GM19438 (cell line): ENCODE measurements at regions not wholly inside any gene's neighbourhood (a gene's known extent, or its start where the extent isn't known, plus 50 kb on each side); places are given as distances from the start of the nearest gene placed in this dataset.

Experiments
- ATAC-seq: cut with Tn5 transposase; IDR thresholded peaks from one replicate; pipeline ENCODE4 v1.9.1; 2021; ENCODE audit warnings: low read depth; ENCODE audit not compliant: unreplicated experiment

DNA sequence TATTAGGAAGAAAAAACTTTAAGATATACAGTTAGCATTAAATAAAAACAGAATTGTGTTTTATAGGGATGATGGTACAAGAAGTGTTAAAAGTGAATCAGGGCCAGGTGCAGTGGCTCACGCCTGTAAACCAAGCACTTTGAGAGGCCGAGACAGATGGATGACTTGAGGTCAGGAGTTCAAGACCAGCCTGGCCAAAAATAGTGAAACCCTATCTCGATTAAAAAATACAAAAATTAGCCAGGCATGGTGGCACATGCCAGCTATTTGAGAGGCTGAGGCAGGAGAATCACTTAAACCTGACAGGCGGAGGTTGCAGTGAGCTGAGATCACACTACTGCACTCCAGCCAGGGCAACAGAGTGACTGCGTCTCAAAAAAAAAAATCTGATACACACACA lies 282.9 kb upstream of the ATP10B start:
- ATAC-seq = no peak

DNA sequence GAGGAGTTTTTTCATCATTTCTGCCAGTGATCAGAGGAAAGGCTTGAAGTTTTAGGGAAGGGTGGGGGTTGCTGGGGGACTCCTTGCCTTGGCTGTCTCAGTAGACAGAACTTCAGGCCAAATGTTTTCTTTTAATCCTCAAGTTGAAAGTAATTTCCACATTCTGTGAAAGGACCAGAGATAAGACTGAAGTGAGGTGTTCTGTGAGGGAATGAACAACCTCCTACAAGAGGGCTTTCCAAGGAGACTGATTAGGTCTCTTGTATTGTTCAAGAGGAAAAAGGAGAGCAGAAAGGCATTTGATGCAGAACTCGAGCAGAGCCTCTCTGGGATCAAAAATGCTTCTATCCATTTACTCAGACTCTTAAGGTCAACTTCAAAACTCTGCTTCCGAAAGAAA lies 282.1 kb upstream of the ATP10B start:
- ATAC-seq = no peak

DNA sequence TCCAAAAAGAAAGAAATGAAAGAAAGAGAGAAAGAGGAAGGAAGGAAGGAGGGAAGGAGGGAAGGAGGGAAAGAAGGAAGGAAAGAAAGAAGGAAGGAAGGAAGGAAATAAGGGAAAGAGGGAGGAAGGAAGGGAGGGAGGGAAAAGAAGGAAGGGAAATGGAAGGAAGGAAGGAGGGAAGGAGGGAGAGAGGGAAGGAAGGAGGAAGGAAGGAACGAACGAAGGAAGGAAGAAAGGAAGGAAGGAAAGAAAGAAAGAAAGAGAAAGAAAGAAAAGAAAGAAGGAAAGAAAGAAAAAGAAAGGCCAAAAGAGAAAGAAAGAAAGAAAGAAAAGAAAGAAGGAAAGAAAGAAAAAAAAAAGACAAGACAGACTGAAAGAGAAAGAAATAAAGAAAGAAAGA lies 263.9 kb upstream of the ATP10B start:
- no peak for ATAC-seq

DNA sequence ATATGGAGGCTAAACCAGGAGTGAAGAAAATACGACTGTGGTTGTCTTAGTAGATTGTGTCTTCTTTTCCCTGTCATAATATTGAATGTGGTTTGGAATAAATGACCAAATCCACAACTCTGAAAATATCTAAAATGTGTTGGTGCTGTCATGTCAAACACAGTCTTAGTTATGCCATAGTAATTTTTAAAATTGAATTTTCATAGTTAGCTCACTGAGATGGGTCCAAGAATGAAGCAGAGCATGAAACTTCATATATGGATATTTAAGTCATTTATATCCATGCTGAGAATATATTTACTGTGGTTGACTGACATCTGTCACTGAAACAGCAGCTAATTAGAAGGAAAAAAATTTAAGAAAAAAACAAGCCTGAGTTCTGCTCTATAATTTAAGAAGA lies 260.4 kb upstream of the ATP10B start:
- ATAC-seq = no peak

DNA sequence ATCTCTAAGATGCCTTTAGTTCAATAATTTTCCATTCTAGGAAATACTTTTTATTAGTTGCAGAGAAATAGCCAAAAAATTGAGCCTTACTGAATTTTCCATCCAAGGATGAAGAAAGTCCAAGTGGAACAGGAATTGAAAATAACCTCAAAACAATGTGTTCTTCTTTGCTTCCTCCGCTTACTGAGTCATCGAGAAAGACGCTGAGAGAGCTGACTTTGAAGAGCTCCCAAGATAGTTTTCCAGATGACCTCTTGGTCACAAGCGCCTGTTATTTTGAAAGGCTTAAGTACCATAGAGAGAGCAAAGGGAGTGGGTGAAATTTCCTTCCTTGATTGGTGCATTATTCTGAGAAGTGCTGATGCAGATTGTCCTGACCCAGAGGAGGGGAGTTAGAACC lies 253.5 kb upstream of the ATP10B start:
- no peak for ATAC-seq

DNA sequence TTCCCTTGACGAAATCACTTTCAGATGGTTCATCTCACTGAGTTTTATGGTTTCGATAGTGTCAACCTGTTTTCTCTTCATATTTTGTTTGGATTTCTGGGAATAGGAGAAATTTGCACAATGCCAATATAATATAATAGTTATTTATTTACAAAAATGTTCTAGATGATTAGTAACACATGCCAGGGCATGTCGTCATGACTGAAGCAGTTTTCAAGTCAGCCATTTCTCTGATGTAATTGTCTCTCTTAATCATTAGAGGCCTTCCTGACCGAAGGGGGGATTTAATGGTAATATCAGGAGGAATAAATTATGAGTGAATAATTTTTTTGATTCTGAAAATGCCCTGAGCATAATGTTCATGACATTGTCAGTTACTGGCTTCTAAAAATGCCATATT lies 246.5 kb upstream of the ATP10B start:
- no peak for ATAC-seq

DNA sequence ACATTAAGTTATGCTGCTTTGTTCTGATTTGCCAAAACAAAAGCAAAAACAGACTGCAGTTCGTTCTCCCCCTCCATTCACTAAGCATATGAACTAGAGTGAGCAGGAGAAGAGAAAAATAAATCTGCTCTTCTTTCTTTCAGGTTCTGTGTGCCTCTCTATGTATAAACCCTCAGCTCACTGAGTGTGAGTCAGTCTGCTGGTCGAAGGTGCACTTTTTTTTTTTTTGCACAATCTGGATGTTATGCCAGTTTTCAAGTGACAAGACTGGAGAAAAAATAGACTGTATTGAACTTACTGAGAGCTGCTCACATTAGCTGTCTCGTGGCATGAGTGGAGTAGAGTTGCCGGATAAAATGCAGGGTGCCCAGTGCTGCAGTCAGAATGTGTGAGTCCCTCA lies 244.6 kb upstream of the ATP10B start:
- no peak for ATAC-seq

DNA sequence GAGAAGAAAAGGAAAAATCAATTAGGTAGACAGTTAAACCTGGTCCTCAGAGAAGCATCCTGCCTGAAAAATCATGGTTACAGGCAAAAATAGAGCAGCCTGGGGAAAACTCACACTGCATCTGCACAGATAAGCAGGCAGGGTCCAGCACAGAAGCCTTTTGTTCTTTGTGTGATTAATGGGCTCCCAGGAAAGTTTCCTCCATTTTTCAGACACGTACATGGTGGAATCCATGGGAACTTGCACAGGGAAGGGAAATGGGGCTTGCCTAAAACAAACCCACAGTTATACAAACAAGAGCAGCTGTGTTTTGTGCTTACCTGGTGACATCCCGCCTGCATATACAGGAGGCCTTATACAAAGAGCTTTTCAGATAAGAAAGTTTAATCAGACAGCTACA lies 243.9 kb upstream of the ATP10B start:
- ATAC-seq = no peak

DNA sequence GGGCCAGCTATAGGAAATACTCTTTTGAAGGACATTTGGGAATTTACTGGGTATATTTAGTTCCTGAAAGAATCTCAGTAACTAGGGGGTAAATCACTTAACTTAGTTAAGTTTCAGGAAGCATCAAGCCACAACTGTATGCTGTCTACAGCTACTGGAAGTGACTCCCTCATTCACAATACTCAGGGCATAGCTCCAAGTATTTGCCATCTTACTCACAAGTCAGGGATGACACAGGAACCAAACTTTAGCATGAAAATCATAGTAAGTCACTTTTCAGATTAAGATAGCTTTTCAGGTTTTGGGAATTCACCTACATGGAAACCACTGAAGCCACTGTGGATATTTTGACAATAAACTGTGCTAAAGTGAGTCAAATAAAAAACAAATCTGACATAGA lies 242.4 kb upstream of the ATP10B start:
- no peak for ATAC-seq

DNA sequence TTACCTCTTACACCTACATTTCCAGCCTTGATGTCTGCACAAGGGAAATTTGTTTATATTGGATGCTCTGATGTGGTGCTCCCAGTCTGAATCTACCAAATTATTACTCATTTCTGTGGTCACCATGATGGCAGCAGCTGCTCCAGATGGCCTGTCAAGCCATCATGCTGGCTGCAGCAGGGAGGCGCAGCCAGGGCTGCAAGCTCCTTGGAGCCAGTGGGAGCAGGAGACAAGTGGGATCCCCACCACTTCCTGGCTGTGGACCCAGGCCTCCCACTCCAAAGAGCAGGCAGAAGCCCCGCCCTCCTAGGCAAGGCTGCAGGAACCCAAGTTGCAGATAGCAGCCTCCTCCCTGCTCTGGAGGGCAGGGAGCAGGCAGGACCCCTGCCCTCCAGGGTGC lies 241.1 kb upstream of the ATP10B start:
- no peak for ATAC-seq

DNA sequence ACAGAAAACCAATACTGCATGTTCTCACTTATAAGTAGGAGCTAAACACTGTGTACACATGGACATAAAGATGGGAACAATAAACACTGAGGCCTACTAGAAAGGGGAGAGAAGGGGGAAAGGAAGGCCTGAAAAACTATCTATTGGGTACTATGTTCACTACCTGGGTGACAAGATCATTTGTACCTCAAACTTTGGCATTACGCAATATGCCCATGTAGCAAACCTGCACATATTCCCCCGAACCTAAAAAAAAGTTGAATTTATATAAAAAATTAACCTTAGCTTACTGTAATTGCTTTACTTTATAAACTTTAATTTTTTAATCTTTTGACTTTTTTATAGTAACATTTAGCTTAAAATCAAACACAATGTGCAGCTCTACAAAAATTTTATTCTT lies 237.6 kb upstream of the ATP10B start:
- no peak for ATAC-seq

DNA sequence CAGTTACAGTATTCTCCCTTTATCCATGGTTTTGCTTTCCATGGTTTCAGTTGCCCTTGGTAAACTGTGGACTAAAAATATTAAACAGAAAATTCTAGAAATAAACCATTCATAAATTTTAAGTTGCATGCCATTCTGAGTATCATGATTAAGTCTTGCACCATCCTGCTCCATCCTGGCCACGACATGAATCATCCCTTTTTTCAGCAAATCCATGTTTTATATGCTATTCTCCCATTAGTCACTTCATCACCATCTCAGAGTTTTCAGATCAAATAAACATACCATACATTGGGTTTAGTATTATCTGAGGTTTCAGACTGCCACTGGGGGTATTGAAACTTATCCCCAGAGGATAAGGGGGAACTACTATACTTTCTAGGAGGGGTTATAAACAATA lies 234.4 kb upstream of the ATP10B start:
- no peak for ATAC-seq

DNA sequence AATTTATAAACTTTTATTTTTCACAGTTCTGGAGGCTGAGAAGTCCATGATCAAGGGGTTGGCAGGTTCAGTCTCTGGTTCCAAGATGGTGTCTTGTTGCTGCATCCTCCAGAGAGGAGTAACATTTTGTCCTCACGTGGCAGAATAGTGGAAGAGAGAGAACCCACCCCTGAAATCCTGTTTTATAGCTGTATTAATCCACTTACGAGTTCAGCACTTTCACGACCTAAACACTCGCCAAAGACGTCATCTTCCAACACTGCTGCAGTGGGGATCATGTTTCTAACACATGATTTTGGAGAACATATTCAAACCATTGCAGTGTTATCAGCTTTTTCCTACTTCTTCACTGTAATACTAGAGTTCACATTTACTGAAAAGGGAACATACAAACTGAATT lies 233.0 kb upstream of the ATP10B start:
- no peak for ATAC-seq

DNA sequence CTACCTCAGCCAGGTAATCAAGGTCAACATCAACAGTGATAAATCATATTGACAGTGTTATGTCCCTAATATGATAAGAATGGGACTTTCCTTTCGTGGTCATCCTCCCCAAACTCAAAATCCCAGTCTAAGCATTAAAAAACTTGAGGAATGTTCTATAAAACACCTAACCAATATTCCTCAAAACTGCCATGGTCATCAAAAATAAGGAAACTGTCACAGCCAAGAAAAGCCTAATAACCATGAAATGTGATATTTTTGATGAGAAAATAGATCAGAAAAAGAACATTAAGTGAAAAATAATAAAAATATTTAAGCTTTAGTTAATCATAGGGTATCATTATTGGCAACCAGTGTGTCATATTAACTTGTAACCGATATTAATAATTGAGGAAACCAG lies 232.1 kb upstream of the ATP10B start:
- ATAC-seq = no peak

DNA sequence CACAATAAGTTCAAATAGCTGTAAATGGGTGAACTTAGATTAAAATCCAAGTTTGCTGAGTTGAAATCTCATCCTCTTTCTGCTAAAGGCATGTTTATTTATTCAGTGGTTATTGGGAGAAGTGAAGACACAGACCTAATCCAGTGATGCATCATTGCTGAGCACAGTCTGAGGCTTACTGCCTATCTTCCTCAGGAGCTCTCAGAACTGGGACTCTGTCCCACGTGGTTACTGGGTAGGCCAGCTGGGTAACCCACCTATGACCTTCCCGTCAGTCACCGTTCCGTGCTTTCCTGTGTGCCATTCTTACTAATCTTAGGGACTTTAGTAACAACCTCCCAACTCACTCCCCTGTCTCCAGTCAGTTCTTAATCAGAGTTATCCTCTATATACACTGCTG lies 226.8 kb upstream of the ATP10B start:
- no peak for ATAC-seq

DNA sequence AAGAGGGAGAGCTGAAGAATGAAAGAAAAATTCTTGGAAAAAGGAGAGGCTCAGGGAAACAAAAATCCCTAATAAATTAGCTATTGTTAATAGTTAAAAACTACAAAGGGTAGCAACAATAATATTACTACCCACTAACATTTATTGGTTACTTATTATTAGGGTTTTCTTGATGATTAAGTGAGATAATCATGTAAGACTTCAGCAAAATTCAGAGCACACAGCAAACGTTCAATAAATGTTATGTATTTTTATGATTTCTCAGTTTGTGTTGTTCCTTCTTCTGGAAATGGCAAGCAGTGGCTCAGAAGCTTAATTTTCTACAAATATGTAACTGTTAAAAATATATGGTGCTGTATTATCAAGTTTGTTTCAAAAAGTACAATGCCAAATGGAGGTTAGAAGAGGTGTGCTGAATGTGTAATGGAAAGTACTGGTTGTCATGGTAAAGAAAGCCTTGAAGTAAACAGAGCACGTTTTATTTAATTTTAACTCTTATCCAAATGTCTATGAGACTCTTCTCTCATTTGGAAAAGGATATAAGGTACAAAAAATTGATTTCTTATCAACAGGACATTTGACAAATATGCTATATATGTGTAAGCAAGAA lies 226.0 kb upstream of the ATP10B start:
- no peak for ATAC-seq

DNA sequence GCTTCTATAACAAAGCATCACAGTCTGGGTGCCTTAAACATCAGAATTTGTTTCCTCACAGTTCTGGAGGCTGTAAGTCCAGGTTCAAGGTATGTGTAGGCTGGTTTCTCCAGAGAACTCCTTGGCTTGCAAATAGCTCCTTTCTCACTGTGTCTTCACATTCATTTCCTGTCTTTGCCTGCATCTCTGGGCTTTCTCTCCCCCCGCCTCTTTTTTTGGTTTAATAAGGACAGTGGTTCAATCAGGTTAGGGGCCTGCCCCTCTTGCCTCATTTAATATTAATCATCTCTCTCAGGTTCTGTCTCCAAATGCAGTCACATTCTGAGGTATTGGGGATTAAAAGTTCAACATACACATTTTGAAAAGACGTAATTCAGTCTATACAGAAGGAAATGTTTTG lies 225.5 kb upstream of the ATP10B start:
- ATAC-seq = no peak

DNA sequence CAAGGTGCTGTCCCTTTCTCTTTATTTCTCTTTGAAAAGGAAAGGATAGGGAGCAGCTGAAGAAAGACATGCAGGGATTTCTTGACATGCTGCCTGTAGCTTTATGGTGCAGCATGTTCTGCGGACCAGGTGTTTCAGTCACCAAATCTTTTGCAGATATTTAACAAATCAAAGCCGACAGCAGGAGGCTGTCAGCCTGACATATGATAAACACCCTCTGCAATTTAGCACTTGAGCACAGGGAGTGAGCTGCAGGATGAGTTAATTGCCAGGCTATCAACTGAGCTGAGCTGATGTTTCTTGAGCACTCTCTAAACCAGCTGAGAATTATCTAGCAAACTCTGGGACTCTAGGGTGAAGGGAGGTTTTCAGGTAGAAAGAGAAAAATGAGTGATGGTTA lies 212.8 kb upstream of the ATP10B start:
- ATAC-seq = no peak

DNA sequence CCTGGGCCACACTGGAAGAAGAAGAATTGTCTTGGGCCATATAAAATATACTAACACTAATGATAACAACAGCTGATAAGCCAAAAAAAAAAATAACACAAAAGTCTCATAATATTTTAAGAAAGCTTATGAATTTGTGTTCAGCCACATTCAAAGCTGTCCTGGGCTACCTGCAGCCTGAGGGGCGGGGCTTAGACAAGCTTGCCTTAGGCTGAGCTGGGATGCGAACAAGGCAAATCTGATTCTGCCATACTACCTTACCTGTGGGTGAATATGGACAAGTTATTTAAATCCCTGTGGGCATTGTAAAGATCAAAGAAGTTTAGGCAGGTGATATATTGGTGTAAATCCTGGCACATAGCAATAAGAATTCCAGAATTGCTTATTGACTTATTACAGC lies 212.3 kb upstream of the ATP10B start:
- no peak for ATAC-seq

DNA sequence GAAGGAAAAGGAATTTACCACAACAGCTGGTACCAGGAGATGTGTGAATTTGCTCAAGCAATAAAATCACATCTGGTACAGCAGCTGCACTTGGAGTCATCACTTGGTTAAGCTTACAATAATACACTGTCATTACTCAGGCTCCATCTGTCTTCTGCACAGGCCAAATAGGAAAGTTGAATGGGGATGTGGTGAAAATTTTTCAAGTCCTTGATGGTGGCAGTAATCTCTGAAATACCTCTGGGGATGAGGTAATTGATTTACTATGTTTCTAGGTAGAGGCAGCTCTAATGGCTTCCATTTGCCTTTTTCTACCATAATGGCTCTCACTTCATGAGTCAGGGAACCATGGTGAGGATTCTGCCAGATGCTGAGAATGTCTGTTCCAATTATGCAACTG lies 206.8 kb upstream of the ATP10B start:
- ATAC-seq = no peak

DNA sequence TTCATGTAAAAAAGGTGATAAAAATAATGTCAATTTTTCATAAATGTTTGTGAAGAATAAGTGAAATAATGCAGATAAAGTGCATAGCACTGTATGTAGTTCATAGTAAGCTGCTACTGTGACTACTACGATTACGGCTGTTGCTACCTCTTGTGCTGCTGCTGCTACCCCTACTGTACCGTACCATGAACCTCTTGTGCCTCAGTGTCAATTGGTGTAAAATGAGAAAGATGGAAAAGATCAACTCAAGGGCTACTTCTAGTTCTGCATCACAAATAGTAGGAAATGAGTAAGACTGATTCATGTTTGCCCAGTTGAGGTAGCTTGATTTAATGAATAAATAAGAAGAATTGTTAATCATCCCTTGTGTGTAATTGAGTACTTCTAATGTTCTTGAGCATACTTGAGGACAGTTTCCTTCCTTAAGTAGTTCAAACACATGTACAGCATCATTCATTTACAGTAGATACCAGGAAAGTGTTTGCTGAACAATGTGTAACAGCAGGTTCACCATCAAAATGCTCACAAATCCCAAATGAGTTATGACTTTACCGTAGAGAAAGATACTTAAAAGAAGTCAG lies 200.0 kb upstream of the ATP10B start:
- no peak for ATAC-seq

DNA sequence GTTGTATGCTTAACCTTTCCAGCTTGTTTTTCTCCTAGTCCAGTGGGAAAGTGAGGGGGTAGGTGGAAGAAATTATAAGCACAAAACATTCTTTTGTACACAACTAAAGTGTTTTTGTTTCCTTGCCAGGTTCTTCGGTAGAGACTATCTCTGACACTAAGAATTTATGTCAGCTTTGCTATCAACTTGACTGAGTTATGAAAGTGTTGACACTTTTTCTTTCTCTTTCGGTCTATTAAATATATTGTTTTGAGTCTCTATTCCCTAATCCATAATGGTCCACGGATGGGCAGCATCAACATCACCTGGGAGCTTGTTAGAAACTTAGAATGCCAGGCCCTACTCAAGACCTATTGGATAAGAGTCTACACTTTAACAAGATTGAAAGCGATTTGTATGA lies 195.0 kb upstream of the ATP10B start:
- ATAC-seq = no peak

DNA sequence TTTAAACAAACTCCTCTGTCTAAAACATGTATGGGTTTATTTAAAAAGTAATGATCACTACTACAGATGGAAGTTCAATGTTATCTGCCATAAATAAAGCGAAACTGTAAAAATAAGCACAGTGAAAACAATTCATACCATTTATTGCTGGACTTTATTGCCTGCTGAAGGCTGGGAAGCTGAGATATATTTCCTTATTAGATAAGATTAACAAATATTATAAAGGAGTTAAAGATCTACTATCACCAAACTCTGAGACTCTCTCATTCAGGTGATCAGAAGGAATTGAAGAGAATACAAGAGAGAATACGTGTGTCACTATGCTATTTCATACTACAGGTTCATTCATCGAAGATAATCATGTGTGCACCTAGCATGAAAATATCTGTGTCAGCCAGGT lies 190.9 kb upstream of the ATP10B start:
- ATAC-seq = no peak
